ENCODE measurements at regions not wholly inside any gene's neighbourhood (a gene's known extent, or its start where the extent isn't known, plus 50 kb on each side); places are given as distances from the start of the nearest gene placed in this dataset.
A peak's percentile ranks its signal among the peaks of the same experiment; 100 is the strongest.

DNA sequence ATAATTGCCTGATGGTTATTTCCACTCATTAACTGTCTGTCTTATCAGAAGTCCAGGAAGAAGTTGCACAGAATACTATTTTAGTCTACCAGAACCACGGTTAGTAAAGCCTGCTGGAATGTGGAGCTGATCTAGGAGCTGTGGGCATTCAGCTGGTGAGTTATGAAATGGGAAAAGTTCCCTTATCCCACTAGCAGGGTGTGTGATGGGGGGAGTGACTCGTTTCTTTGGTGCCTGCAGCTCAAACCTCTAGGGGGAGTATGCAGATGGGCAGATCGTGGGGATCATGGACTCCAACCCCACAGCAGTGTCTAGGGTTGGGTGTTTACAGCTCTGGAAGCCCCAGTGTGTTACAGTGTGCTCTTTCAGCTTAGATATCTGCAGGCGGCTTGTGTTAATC lies 305.7 kb upstream of the BOD1L1 start:
- DNase-seq (ENCODE audit: low spot score): peak; percentile 5

DNA sequence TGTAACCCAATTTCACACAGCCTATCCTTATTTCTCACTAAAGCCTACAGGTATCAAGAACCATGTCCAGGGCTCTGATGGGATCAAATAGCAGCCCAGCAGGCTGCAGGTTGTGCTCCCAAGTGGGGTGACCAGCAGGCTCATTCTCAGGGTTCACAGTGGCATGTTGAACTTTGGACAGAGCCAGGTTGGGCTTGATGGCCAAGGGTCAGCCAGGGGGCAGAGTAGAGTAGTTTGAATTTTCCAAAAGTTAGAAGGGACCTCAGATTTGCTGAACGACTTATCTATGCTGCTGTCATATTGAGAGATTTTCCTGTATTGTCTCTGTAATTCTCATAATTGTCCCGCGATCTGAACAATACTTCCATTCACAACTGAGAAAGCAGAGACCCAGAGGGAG lies 310.8 kb upstream of the BOD1L1 start:
- DNase-seq (ENCODE audit: low spot score): peak; percentile 18

DNA sequence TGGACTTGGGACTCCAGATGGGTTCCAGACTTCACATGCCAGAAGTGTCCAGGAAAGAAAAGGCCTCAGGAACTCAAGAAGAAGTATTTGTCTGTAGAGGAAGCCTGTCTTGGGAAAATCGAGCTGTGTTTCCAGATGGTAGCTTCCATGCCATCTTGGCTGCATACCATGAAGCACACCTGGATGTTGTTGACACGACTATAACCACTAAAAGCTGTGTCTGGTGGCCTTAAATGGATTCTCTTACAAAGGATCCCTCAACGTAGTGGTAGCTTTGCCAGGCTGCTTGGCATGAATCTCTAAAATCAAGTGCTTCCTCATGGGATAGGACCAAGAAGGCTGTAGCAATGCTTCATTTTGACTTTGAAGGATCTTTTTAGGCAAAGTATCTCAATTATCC lies 313.4 kb upstream of the BOD1L1 start:
- DNase-seq (ENCODE audit: low spot score): no peak

DNA sequence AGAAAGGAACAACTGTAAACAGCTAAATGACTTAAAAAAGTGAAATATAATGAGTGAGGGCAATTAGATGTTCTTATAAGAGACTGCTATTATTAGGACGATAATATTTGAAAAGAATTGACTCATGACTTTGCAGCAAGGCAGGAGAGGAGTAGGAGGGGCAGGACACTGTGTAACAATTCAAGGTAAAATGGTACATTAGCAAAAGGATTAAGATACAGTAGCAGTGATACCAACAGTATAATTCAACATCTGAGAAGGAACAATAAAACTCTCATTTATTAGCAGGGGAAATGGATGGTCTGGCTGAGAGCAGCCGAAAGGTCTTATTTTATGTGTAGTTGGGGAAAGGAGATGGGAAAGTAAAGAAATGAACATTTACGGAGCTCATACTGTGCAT lies 315.5 kb upstream of the BOD1L1 start:
- DNase-seq (ENCODE audit: low spot score): no peak

DNA sequence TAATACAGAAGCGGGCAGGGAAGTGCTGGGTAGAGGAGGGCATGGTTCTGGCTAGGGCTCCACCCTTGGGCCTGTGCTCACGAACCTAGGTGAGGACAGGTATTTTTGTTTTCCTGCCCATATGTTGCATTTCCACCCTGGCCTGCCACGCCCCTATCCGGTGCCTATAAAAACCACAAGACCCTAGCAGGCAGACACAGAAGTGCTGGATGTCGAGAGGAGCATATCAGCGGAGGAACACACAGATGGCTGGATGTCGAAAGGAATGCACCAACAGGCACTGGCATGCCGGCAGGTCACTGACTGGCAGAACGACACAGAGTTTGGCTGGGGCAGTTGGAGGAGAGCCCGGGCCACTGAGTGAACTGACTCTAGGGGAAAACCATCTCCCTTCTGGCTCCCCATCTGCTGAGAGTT lies 316.6 kb upstream of the BOD1L1 start:
- DNase-seq (ENCODE audit: low spot score): no peak

DNA sequence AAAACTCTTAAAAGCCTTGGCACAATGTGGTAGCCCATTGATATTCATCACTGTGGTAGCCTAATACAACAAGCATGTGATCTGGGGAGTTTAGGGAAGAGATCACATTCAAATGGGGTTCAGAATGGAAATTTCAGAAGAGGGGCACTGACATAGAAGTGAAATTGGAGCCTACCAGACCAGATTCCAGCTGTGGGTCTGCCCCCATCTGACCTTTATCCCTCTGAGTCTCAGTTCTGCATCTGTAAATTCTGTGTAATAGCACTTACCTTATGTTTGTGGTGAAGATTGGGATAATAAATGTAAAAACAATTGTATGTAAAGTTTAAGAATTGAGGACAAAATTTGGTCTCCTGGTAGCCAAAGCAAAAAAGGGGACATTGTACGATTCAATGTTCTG lies 320.4 kb upstream of the BOD1L1 start:
- no peak for DNase-seq (ENCODE audit: low spot score)

DNA sequence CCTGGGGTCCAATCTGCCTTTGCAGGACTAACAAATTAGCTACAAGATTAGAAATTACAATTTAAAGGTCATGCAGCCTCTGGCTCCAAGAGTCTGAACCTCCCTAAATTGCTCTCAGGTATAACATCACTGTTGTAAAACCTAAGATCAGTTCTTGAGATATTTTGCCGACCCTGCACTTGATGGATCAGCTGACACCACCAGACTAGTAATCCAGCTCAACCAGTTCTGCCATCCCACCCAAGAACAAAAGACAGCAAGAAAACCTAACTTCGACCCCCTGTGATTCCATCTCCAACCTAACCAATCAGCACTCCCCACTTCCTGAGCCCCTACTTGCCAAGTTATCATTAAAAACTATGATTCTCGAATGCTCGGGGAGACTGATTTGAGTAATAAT lies 323.0 kb upstream of the BOD1L1 start:
- no peak for DNase-seq (ENCODE audit: low spot score)

DNA sequence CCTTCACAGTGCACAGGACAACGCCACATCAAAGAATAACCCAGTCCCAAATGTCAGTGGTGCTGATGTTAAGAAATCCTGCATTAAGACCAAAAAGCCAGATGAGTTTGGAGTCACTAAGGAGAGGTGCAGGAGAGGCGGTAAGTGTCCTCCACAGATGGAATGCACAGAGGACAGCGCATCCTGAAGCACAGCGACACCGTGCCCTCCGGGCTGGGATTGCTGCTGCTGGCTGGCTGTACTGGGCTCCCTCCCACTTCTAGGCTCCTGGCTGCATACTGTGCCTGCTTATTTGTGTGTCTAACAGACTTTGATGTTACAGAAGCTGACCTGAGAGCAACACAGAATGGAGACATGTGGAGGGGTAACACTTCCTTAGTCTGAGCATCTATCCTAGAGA lies 325.6 kb upstream of the BOD1L1 start:
- no peak for DNase-seq (ENCODE audit: low spot score)

DNA sequence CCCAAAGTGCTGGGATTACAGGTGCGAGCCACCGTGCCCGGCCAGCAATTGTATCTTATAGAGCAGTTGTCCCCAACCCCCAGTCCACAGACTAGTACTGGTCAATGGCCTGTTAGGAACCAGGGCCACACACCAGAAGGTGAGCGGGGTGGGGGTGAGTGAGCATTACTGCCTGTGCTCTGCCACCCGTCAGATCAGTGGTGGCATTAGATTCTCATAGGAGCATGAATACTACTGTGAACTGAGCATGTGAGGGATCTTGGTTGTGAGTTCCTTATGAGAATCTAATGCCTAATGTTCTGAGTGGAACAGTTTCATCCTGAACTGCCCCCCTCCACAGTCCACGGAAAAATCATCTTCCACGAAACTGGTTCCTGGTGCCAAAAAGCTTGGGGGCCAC lies 328.0 kb upstream of the BOD1L1 start:
- DNase-seq (ENCODE audit: low spot score): no peak

DNA sequence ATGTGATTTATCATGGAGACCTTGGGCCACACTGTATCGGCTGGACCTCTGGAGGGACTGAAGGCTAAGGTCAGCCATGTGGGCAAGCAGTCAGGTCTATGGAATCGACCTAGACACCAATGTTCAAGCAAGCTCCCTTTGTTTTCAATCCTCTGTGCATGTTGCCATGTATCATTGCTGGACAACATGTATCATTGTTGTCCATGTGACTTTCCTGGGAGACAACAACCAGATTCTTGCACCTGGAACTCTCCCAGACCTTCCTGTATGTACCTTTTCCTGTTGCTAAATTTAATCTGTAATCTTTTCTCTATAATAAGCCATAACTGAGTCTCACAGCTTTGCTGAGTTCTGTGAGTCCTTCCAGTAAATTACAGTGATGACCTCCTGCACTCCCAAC lies 329.4 kb upstream of the BOD1L1 start:
- no peak for DNase-seq (ENCODE audit: low spot score)

DNA sequence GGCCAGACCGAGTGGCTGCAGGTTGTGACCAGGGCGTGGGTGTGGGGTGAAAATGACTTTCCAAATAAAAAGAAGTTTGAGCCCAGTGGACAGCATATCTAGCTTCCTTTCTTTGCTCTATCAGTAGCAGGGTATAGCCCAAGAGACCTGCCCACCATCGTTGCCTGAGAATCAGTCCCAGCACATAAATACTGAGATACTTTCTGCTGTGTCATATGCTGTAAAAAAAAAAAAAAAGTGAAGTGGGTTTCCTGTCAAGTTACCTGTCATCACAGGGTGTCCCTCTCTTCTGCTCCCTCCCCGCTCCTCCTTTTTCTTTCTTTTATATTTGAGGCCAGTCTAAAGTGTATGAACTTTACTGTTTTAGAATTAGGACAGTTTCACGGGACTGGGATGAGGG lies 330.3 kb upstream of the BOD1L1 start:
- no peak for DNase-seq (ENCODE audit: low spot score)

DNA sequence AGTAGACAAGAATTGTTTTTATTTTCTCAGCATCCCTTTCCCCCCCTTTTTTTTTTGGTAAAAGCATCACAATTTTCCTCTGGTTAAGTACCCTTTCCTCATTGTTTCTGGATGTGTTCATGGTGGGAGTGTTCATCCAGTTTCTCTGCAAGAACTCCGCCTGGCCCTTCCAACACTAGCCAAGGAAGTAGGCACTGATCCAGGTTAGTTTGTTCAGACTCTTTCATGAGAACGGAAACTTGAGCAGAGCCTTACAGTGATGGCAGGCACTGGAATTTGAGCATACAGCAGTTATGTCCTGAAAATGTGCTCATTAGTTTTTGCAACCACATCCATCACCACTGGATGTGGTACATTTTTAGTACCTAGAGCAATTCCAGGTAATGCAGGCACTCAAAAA lies 336.1 kb upstream of the BOD1L1 start:
- no peak for DNase-seq (ENCODE audit: low spot score)

DNA sequence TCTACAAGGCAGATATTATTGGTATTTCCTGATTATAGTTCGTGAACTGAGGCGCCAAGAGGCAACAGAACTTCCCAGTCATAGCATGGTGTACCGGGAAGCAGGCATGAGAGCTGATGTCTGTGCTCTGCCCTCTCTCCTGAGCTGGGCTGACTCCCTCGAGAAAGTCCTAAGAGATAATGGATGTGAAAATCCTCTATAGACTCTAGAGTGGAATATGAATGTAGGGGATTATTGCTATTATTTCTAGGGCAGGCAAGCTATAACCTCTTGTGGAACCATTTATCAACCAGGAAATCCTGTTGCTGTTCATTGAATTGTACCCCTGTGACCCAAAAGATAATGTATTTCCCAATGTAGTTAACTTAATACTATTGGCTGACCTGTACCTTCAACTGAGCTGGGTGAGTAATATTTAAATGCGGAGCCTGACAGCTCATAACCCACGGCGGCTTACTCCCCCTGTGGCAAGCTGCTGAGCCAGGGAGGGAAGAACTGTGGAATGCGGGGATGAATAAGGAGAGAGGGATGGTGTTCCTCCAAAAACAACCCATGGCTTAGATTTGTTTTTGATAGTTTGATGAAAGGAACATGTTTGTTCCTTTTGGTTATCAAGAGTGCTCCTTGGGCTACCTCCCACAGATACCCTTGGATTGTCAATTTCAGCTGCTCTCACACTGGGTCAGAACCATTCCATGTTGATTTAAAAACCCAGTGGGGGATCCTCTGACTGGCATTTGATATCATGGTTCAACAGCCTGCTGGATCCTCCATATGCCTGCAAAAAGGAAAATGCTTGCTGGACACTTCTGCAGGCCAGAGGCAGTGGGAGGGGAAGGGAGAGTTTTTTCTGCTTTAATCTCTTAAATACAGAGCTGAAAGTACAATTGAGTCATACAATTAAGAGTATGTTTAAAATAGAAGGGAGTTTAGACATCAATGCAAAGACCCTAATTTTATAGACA lies 339.0 kb upstream of the BOD1L1 start:
- peak; percentile 10 for DNase-seq (ENCODE audit: low spot score)

DNA sequence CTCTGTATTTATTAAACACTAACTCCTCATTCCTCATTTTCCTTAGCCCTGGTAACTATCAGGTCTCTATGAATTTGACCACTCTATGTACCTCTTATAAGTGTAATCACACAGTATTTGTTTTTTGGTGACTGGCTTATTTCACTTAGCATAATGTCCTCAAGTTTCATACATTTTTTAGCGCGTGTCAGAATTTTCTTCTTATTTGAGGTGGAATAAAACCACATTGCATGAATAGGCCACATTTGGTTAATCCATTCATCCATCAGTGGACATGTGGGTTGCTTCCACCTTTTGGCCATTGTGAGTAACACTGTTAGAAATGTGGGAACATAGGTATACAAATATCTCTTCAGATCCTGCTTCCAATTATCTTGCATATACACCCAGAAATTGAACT lies 341.2 kb upstream of the BOD1L1 start:
- no peak for DNase-seq (ENCODE audit: low spot score)

DNA sequence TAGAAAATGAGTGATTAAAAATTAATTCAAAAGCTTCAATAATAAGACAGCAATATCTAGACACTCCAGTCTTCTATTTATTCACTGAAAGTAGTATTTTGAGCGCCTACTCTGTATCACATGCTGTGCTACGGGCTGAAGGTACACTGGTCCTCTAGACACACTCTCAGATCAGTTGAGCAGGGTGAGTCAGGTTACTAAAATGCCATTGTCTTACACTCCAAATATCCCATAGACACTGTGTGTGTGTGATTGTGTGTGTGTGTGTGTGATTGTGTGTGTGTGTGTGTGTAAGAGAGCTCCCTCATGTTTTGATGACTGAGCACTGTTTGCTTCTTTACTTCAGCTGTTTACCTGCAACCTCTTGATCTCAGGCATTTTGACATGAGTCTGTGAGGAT lies 342.8 kb upstream of the BOD1L1 start:
- DNase-seq (ENCODE audit: low spot score): no peak

DNA sequence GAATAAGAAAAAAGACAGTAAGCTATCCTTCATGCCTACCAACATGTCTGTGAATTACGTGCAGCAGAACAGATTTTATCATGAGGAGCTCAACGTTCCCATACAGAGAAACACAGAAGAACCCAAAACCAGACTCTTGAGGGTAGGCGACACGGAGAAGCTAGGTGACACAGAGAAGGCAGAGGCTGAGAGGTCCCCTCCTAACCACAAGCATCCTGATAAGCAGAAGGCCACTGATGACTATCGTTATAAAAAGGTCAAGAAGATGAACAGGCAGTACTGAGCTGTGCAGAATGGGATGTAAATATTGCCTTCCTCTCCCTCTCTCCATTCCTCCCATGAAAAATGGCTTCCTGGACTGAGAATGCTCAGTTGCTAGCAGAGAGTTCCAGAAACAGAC lies 350.2 kb upstream of the BOD1L1 start:
- DNase-seq (ENCODE audit: low spot score): no peak

DNA sequence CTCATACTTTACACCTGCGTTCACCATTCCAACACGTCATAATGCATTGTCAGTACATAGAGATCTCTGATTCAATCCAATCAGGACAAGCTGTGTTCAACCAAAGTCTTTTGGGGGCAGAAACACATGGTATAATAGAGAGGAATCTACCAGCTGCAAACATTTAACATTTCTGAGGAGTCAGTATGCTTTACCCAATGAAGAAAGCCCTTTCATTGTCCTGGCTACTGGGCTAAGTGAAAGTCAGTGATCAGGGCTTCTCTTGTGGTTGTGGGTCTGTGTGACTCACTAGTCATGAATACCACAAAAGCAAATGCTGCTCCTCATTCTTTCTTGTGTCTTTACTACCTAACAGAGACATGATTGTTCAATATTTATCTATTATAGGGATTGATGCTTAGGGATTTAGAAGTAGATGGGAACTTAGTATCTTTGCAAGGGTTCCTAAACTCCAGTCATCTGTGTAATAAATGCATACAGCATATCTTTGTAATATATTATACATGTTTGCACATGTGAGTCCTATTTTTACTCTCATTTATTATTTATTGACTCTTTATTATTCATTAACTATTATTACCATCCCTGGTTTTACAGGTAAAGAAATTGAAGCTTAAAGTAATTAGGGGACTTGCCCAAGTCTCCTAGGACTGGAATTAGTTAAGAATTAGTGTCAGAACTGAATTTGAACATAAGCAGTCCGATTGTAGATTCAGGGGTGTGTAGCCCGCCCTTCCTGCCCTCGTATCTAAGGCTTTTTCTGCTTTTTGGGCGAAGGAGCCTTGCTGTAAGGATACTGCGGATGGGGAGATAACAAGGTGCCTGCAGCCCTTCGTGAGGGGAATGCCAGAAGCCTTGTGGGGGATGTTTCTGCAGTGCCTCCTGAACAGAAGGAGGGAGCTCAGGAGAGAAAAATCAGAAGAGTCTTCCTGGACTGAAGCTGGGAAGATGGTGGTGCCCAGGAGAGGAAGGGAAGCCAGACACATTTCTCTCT lies 353.1 kb upstream of the BOD1L1 start:
- DNase-seq (ENCODE audit: low spot score): no peak

DNA sequence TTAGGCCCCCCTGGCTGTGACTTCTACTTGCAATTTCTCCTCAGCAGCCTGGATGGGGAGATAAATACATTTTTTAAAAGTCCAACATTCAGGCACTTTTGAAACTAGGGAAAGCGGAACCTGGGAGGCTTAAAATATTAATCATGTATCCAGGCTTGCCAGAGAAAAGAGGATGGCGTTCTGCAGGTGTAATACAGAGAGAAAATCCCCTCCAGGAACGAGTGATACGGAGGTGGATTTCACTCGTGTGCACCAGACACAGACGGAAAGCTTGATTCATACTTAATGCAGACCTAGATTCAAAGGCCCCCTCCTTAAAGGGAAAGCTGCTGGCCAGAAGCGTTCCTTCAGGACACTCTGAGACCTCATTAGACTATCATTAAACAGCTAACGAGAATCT lies 354.0 kb upstream of the BOD1L1 start:
- DNase-seq (ENCODE audit: low spot score): no peak

DNA sequence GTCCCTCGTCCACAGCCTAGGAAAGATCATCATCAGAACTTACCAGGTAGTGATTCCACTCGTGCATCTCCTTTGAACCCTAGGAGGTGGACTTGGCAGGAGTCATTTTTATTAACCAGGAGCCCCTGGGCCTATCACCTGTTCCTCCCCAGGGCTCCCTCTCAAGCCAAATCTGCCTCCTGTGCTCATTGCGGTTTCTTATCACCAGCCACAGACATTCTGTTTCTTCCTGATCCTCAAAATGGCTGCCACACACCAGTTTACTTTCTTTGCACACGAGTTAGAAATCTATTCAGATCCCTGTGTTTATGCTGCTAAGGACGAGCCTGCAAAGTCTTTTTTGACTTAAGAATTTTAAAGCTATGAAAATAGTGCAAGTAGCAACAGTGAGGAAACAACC lies 354.5 kb upstream of the BOD1L1 start:
- DNase-seq (ENCODE audit: low spot score): no peak

DNA sequence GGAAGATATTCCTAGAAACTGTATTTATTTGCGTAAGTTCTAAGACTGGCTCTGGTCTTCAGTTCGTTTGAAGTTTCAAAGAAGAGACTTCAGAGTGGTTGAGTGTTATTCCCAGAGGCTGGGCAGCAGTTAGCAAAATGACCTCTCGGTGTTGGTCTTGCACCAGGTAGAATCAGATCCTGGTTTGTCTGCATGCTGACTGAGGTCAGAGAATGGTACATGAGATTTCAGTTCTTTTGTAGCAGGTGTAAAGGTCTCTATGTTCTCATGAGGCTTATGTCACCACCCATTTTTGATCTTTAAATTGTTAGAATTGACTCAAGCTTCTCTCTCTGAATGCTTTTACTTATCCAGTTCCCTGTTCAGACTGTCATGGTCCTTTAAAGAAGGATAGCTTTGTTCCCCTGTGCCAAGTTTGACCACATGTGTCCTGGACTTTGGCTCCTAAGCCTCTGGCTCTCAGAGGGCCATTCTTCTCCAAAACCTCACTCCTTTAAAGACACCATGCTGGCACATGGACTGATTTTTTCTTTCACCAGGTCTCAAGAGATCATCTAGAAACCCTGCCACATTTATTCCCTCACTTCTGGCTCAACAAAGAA lies 355.8 kb upstream of the BOD1L1 start:
- DNase-seq (ENCODE audit: low spot score): no peak

DNA sequence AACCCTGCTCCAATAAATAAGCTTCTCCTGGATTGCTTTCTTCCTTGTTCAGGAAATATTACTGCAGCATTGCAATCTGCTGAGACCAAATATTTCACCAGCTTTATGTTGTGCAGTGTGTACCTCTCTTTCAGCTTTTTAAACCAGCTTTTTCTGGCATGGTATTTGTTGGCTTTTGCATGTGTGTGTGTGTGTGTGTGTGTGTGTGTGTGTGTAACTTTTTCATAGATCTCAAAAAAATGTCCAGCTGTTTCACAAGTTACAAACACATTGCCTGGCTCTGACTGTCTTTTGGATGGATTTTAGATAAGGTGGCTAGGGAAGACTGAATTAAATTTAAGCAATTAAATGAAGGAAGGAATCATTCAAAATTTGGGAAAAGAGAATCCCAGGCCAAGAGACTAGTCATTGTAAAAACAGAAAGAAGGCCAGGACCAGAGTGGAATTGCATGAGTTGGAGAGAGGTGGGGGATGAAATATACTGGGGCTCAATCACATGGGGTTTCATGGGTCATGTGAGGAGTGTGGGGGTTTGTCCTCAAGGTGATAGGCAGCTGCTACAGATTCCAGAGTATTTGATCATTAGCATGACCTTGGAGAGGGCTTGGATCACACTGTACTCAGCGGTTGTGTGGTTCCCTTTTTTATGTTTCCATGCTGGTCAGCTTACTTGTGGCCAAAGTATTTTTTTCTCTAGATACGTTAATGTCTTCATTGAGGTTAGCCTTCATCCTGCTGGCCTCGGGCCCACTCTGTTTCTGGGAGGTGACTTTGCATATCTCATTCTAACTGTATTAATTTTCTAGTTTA lies 357.7 kb upstream of the BOD1L1 start:
- DNase-seq (ENCODE audit: low spot score): no peak

DNA sequence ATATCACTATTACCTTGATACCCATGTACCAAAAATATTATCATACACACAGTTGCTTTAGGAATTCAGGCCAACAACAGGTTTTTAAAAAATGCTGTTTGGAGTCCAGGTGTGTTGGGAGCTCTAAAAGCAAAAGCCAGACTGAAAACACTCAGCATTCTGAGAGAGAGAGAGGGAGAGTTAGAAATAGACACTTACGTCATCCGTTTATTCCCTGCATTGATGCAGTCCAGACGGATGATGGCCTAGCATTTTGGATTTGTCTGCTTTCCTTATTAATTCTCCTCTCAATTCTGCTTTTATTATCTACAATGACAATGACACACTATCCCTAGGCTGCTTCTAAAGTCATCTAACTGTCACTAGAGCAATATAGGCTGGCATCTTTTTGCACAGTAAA lies 358.3 kb upstream of the BOD1L1 start:
- no peak for DNase-seq (ENCODE audit: low spot score)

All from iPS-NIHi11 (cell line).